HG03378 (cell line): ENCODE measurements at regions not wholly inside any gene's neighbourhood (a gene's known extent, or its start where the extent isn't known, plus 50 kb on each side); places are given as distances from the start of the nearest gene placed in this dataset.

Source experiments
- ATAC-seq: cut with Tn5 transposase; IDR thresholded peaks from one replicate; pipeline ENCODE4 v1.9.1; 2021; ENCODE audit warnings: mild to moderate bottlenecking, moderate library complexity; ENCODE audit not compliant: unreplicated experiment

GRCh38 chr2:5950736-5951135 lies 258.6 kb downstream of the SOX11 start:
- no peak for ATAC-seq

GRCh38 chr2:5951471-5951870 lies 259.3 kb downstream of the SOX11 start:
- no peak for ATAC-seq

- ATAC-seq, result no peak
Observed at GRCh38 chr2:5953525-5953924, 261.3 kb downstream of the SOX11 start.

- ATAC-seq, result no peak
Observed at GRCh38 chr2:5954509-5954908, 262.3 kb downstream of the SOX11 start.

GRCh38 chr2:5955921-5956320 lies 263.7 kb downstream of the SOX11 start:
- ATAC-seq, result no peak

- no peak for ATAC-seq
Observed at GRCh38 chr2:5959836-5960820, 267.9 kb downstream of the SOX11 start.

- ATAC-seq, result no peak
Observed at GRCh38 chr2:5967506-5967905, 275.3 kb downstream of the SOX11 start.

GRCh38 chr2:5969303-5969702 lies 277.1 kb downstream of the SOX11 start:
- ATAC-seq, result no peak

GRCh38 chr2:5970347-5970746 lies 278.2 kb downstream of the SOX11 start:
- no peak for ATAC-seq

GRCh38 chr2:5974477-5974876 lies 282.3 kb downstream of the SOX11 start:
- no peak for ATAC-seq

- no peak for ATAC-seq
Observed at GRCh38 chr2:5975401-5975800, 283.2 kb downstream of the SOX11 start.

GRCh38 chr2:5976531-5977065 lies 284.4 kb downstream of the SOX11 start:
- ATAC-seq, result no peak

GRCh38 chr2:5977477-5977876 lies 285.3 kb downstream of the SOX11 start:
- no peak for ATAC-seq

GRCh38 chr2:5978131-5978751 lies 286.1 kb downstream of the SOX11 start:
- ATAC-seq, result no peak

GRCh38 chr2:5980450-5981190 lies 288.4 kb downstream of the SOX11 start:
- ATAC-seq, result no peak

- ATAC-seq, result no peak
Observed at GRCh38 chr2:5982193-5982902, 290.2 kb downstream of the SOX11 start.

GRCh38 chr2:5982903-5983265 lies 290.7 kb downstream of the SOX11 start:
- ATAC-seq, result no peak

GRCh38 chr2:5983511-5984272 lies 291.5 kb downstream of the SOX11 start:
- no peak for ATAC-seq

GRCh38 chr2:5984273-5984655 lies 292.1 kb downstream of the SOX11 start:
- ATAC-seq, result no peak

- no peak for ATAC-seq
Observed at GRCh38 chr2:5984946-5985345, 292.8 kb downstream of the SOX11 start.
